Renal cortical epithelial cell (primary cell): ENCODE measurements at regions not wholly inside any gene's neighbourhood (a gene's known extent, or its start where the extent isn't known, plus 50 kb on each side); places are given as distances from the start of the nearest gene placed in this dataset.

Experiments
- DNase-seq: peaks from one replicate; pipeline ENCODE4 v3.0.0-alpha.2; 2011; ENCODE audit warnings: low read depth

GRCh38 chr3:68163062-68163461 lies 508.6 kb upstream of the SUCLG2 start:
- DNase-seq: peak; percentile 42

GRCh38 chr3:68162644-68163043 lies 508.2 kb upstream of the SUCLG2 start:
- DNase-seq: no peak

GRCh38 chr3:68151359-68151758 lies 496.9 kb upstream of the SUCLG2 start:
- no peak for DNase-seq

GRCh38 chr3:68148447-68148846 lies 494.0 kb upstream of the SUCLG2 start:
- no peak for DNase-seq

GRCh38 chr3:68142441-68142840 lies 488.0 kb upstream of the SUCLG2 start:
- DNase-seq: no peak

- DNase-seq: no peak
These were observed 485.5 kb upstream of the SUCLG2 start for GRCh38 chr3:68139897-68140296.

- DNase-seq: no peak
These were observed 482.0 kb upstream of the SUCLG2 start for GRCh38 chr3:68136411-68136810.

GRCh38 chr3:68135067-68135466 lies 480.7 kb upstream of the SUCLG2 start:
- DNase-seq: no peak

GRCh38 chr3:68129065-68129464 lies 474.7 kb upstream of the SUCLG2 start:
- no peak for DNase-seq

- no peak for DNase-seq
These were observed 468.8 kb upstream of the SUCLG2 start for GRCh38 chr3:68123231-68123630.

- no peak for DNase-seq
These were observed 466.9 kb upstream of the SUCLG2 start for GRCh38 chr3:68121287-68121686.

GRCh38 chr3:68116580-68116979 lies 462.2 kb upstream of the SUCLG2 start:
- DNase-seq: no peak

- peak; percentile 49 for DNase-seq
These were observed 449.4 kb upstream of the SUCLG2 start for GRCh38 chr3:68103811-68104210.

- peak; percentile 59 for DNase-seq
These were observed 436.2 kb upstream of the SUCLG2 start for GRCh38 chr3:68090571-68090970.

- peak; percentile 98 for DNase-seq
These were observed 435.2 kb upstream of the SUCLG2 start for GRCh38 chr3:68089572-68090011.

- DNase-seq: no peak
These were observed 434.2 kb upstream of the SUCLG2 start for GRCh38 chr3:68088636-68089035.

- peak; percentile 68 for DNase-seq
These were observed 433.8 kb upstream of the SUCLG2 start for GRCh38 chr3:68088216-68088615.

GRCh38 chr3:68072062-68072461 lies 417.6 kb upstream of the SUCLG2 start:
- no peak for DNase-seq

GRCh38 chr3:68070186-68070585 lies 415.8 kb upstream of the SUCLG2 start:
- no peak for DNase-seq

- peak; percentile 57 for DNase-seq
These were observed 412.9 kb upstream of the SUCLG2 start for GRCh38 chr3:68067314-68067713.

- DNase-seq: no peak
These were observed 408.5 kb upstream of the SUCLG2 start for GRCh38 chr3:68062926-68063325.

GRCh38 chr3:68060910-68061309 lies 406.5 kb upstream of the SUCLG2 start:
- no peak for DNase-seq

- peak; percentile 86 for DNase-seq
These were observed 405.8 kb upstream of the SUCLG2 start for GRCh38 chr3:68060191-68060590.

GRCh38 chr3:68059628-68060152 lies 405.3 kb upstream of the SUCLG2 start:
- DNase-seq: peak; percentile 97
